ENCODE measurements at regions not wholly inside any gene's neighbourhood (a gene's known extent, or its start where the extent isn't known, plus 50 kb on each side); places are given as distances from the start of the nearest gene placed in this dataset.

DNA sequence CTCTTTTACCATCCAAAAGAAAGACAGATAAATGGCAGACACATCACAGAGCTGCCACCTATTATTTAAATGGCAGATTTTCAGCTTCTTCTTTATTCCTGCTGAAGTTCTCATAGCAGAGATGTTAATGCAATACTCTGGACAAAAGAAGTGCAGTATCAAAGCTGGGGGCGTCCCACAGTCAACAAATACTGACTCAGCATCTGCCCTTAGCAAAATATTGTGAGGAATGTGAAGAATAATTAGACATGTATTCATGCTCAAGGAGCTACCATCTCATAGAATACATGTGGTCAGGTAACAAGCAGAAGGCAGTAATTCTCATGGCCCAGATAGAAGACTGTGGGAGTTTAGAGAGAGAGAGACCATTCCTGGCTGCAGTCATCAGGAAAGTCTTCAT, 108.0 kb upstream of the TANK start:
- TF ChIP-seq NFE2L1 (CRISPR knock-in tag; IDR thresholded peaks at IDR 0.05) (no peak), HMGA2 (CRISPR knock-in tag; IDR thresholded peaks at IDR 0.05) (no peak), OVOL2 (CRISPR knock-in tag; IDR thresholded peaks at IDR 0.05; ENCODE audit: borderline replicate concordance) (no peak), ZBTB21 (CRISPR knock-in tag; IDR thresholded peaks at IDR 0.05; ENCODE audit: borderline replicate concordance) (no peak), CREB1 (CRISPR knock-in tag; IDR thresholded peaks at IDR 0.05) (no peak), RELA (CRISPR knock-in tag; IDR thresholded peaks at IDR 0.05; ENCODE audit: borderline replicate concordance) (no peak), ZNF423 (CRISPR knock-in tag; IDR thresholded peaks at IDR 0.05) (no peak), ELF4 (CRISPR knock-in tag; IDR thresholded peaks at IDR 0.05; ENCODE audit: low read depth) (no peak), ETV6 (CRISPR knock-in tag; IDR thresholded peaks at IDR 0.05) (no peak), FOXJ3 (CRISPR knock-in tag; IDR thresholded peaks at IDR 0.05; ENCODE audit: borderline replicate concordance) (no peak), IRF2 (CRISPR knock-in tag; IDR thresholded peaks at IDR 0.05; ENCODE audit: borderline replicate concordance, low read depth) (no peak), TCF7 (CRISPR knock-in tag; IDR thresholded peaks at IDR 0.05; ENCODE audit: low read depth) (no peak), MYBL2 (CRISPR knock-in tag; IDR thresholded peaks at IDR 0.05) (no peak), NR1H2 (CRISPR knock-in tag; IDR thresholded peaks at IDR 0.05) (no peak)
- TF ChIP-seq, protein P1, sequence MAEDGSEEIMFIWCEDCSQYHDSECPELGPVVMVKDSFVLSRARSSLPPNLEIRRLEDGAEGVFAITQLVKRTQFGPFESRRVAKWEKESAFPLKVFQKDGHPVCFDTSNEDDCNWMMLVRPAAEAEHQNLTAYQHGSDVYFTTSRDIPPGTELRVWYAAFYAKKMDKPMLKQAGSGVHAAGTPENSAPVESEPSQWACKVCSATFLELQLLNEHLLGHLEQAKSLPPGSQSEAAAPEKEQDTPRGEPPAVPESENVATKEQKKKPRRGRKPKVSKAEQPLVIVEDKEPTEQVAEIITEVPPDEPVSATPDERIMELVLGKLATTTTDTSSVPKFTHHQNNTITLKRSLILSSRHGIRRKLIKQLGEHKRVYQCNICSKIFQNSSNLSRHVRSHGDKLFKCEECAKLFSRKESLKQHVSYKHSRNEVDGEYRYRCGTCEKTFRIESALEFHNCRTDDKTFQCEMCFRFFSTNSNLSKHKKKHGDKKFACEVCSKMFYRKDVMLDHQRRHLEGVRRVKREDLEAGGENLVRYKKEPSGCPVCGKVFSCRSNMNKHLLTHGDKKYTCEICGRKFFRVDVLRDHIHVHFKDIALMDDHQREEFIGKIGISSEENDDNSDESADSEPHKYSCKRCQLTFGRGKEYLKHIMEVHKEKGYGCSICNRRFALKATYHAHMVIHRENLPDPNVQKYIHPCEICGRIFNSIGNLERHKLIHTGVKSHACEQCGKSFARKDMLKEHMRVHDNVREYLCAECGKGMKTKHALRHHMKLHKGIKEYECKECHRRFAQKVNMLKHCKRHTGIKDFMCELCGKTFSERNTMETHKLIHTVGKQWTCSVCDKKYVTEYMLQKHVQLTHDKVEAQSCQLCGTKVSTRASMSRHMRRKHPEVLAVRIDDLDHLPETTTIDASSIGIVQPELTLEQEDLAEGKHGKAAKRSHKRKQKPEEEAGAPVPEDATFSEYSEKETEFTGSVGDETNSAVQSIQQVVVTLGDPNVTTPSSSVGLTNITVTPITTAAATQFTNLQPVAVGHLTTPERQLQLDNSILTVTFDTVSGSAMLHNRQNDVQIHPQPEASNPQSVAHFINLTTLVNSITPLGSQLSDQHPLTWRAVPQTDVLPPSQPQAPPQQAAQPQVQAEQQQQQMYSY (CRISPR knock-in tag; IDR thresholded peaks at IDR 0.05): no peak
- TF ChIP-seq, protein P2, sequence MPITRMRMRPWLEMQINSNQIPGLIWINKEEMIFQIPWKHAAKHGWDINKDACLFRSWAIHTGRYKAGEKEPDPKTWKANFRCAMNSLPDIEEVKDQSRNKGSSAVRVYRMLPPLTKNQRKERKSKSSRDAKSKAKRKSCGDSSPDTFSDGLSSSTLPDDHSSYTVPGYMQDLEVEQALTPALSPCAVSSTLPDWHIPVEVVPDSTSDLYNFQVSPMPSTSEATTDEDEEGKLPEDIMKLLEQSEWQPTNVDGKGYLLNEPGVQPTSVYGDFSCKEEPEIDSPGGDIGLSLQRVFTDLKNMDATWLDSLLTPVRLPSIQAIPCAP (CRISPR knock-in tag; IDR thresholded peaks at IDR 0.05): no peak
- TF ChIP-seq, protein P3, sequence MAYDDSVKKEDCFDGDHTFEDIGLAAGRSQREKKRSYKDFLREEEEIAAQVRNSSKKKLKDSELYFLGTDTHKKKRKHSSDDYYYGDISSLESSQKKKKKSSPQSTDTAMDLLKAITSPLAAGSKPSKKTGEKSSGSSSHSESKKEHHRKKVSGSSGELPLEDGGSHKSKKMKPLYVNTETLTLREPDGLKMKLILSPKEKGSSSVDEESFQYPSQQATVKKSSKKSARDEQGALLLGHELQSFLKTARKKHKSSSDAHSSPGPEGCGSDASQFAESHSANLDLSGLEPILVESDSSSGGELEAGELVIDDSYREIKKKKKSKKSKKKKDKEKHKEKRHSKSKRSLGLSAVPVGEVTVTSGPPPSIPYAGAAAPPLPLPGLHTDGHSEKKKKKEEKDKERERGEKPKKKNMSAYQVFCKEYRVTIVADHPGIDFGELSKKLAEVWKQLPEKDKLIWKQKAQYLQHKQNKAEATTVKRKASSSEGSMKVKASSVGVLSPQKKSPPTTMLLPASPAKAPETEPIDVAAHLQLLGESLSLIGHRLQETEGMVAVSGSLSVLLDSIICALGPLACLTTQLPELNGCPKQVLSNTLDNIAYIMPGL (CRISPR knock-in tag; IDR thresholded peaks at IDR 0.05): no peak
- TF ChIP-seq, protein P4, sequence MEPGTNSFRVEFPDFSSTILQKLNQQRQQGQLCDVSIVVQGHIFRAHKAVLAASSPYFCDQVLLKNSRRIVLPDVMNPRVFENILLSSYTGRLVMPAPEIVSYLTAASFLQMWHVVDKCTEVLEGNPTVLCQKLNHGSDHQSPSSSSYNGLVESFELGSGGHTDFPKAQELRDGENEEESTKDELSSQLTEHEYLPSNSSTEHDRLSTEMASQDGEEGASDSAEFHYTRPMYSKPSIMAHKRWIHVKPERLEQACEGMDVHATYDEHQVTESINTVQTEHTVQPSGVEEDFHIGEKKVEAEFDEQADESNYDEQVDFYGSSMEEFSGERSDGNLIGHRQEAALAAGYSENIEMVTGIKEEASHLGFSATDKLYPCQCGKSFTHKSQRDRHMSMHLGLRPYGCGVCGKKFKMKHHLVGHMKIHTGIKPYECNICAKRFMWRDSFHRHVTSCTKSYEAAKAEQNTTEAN (CRISPR knock-in tag; IDR thresholded peaks at IDR 0.05): no peak
- TF ChIP-seq, protein P5, sequence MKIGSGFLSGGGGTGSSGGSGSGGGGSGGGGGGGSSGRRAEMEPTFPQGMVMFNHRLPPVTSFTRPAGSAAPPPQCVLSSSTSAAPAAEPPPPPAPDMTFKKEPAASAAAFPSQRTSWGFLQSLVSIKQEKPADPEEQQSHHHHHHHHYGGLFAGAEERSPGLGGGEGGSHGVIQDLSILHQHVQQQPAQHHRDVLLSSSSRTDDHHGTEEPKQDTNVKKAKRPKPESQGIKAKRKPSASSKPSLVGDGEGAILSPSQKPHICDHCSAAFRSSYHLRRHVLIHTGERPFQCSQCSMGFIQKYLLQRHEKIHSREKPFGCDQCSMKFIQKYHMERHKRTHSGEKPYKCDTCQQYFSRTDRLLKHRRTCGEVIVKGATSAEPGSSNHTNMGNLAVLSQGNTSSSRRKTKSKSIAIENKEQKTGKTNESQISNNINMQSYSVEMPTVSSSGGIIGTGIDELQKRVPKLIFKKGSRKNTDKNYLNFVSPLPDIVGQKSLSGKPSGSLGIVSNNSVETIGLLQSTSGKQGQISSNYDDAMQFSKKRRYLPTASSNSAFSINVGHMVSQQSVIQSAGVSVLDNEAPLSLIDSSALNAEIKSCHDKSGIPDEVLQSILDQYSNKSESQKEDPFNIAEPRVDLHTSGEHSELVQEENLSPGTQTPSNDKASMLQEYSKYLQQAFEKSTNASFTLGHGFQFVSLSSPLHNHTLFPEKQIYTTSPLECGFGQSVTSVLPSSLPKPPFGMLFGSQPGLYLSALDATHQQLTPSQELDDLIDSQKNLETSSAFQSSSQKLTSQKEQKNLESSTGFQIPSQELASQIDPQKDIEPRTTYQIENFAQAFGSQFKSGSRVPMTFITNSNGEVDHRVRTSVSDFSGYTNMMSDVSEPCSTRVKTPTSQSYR (CRISPR knock-in tag; IDR thresholded peaks at IDR 0.05): no peak
- peaks cover 5% of the 10 kb centered on the region; the same call in 1 of the 2 replicates for H3K36me3 Mint-ChIP-seq
- peaks cover 28% of the 10 kb centered on the region for H3K4me1 Mint-ChIP-seq
- H3K4me3 Mint-ChIP-seq: no peak overlapping the region
- DNase-seq (ENCODE audit: low spot score) (no peak), ATAC-seq (no peak)
- POLR2A ChIA-PET: interaction anchor here (0.8 kb wide), 1 partner anchor 233 kb away, joined by 3 read pairs; no protein-coding TSS in a partner anchor
- H3K27me3 Mint-ChIP-seq (ENCODE audit: low read depth): peaks cover 2% of the 10 kb centered on the region; the same call in 1 of the 2 replicates
- CTCF ChIA-PET: no interaction called here
- H3K27ac Mint-ChIP-seq: no peak overlapping the region
- peaks cover 12% of the 10 kb centered on the region for H3K9me3 Mint-ChIP-seq
